ENCODE measurements at regions not wholly inside any gene's neighbourhood (a gene's known extent, or its start where the extent isn't known, plus 50 kb on each side); places are given as distances from the start of the nearest gene placed in this dataset.

- Histone ChIP-seq H3K27me3 (replicated peaks) (no peaks in the 10 kb centered on the region), H3K4me3 (ENCODE audit: low read depth, low read length) (no peak overlapping the region), H3K27ac (no peak overlapping the region), H3K36me3 (replicated peaks) (no peaks in the 10 kb centered on the region)
- DNase-seq: no peak
- in situ Hi-C loops (cut with HindIII; ENCODE audit: low pct_ligation_motif_present, low sequenced_read_pairs): no loop called here
- no peak for TF ChIP-seq CTCF (IDR thresholded peaks at IDR 0.05; ENCODE audit: low read depth, low read length, missing control alignments)
These were observed 150.1 kb upstream of the TGFBR2 start for GRCh38 chr3:30456264-30456663.

GRCh38 chr3:30457081-30457480 is 149.3 kb upstream of the TGFBR2 start:
- Histone ChIP-seq H3K27ac (no peak overlapping the region), H3K36me3 (replicated peaks) (no peaks in the 10 kb centered on the region), H3K4me3 (ENCODE audit: low read depth, low read length) (no peak overlapping the region), H3K27me3 (replicated peaks) (no peaks in the 10 kb centered on the region)
- in situ Hi-C loops (cut with HindIII; ENCODE audit: low pct_ligation_motif_present, low sequenced_read_pairs): no loop called here
- no peak for TF ChIP-seq CTCF (IDR thresholded peaks at IDR 0.05; ENCODE audit: low read depth, low read length, missing control alignments)
- no peak for DNase-seq

GRCh38 chr3:30457726-30458125 is 148.7 kb upstream of the TGFBR2 start:
- no peaks in the 10 kb centered on the region for H3K36me3 ChIP-seq (replicated peaks)
- no peak overlapping the region for H3K27ac ChIP-seq
- in situ Hi-C loops (cut with HindIII; ENCODE audit: low pct_ligation_motif_present, low sequenced_read_pairs): no loop called here
- H3K4me3 ChIP-seq (ENCODE audit: low read depth, low read length): no peak overlapping the region
- DNase-seq: no peak
- H3K27me3 ChIP-seq (replicated peaks): no peaks in the 10 kb centered on the region
- TF ChIP-seq CTCF (IDR thresholded peaks at IDR 0.05; ENCODE audit: low read depth, low read length, missing control alignments): no peak

GRCh38 chr3:30458376-30459171 is 147.8 kb upstream of the TGFBR2 start:
- no peak for DNase-seq
- no peaks in the 10 kb centered on the region for H3K36me3 ChIP-seq (replicated peaks)
- TF ChIP-seq CTCF (IDR thresholded peaks at IDR 0.05; ENCODE audit: low read depth, low read length, missing control alignments): no peak
- H3K4me3 ChIP-seq (ENCODE audit: low read depth, low read length): no peak overlapping the region
- no peaks in the 10 kb centered on the region for H3K27me3 ChIP-seq (replicated peaks)
- H3K27ac ChIP-seq: no peak overlapping the region
- in situ Hi-C loops (cut with HindIII; ENCODE audit: low pct_ligation_motif_present, low sequenced_read_pairs): no loop called here

DNA sequence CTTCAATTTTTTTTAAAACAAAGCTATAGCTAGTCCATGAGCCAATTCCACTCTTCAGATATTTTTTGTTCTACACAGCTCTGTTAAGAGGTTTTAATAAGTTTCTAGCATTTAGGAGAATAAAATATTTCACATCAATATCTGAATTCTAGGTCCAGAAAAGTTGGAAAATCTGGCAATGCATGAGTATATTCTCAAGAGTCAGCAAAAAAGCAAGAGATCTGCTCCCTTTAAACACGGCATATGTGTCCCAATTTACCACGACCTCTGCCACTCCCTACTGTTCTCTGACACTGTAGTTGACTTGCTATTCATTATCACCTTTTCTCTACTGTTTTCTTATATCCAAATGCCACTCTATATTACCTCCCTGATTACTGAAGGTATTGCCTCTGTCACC is 145.1 kb upstream of the TGFBR2 start:
- in situ Hi-C loops (cut with HindIII; ENCODE audit: low pct_ligation_motif_present, low sequenced_read_pairs): no loop called here
- H3K27me3 ChIP-seq (replicated peaks): no peaks in the 10 kb centered on the region
- H3K4me3 ChIP-seq (ENCODE audit: low read depth, low read length): no peak overlapping the region
- DNase-seq: no peak
- no peaks in the 10 kb centered on the region for H3K36me3 ChIP-seq (replicated peaks)
- TF ChIP-seq CTCF (IDR thresholded peaks at IDR 0.05; ENCODE audit: low read depth, low read length, missing control alignments): no peak
- H3K27ac ChIP-seq: no peak overlapping the region
